OCI-LY1 (cell line): ENCODE measurements at regions not wholly inside any gene's neighbourhood (a gene's known extent, or its start where the extent isn't known, plus 50 kb on each side); places are given as distances from the start of the nearest gene placed in this dataset.

Source experiments
- H2AFZ ChIP-seq: fragments of 200-600 bp; sonication (generic), shearing (Covaris generic); 2 replicates; pipeline ENCODE4 v1.6.0; 2014; ENCODE audit warnings: antibody characterized with exemption, mild to moderate bottlenecking, low read length
- H3F3A ChIP-seq: fragments of 200-600 bp; sonication (generic), shearing (Covaris generic); 2 replicates; pipeline ENCODE4 v1.6.0; 2014; ENCODE audit warnings: mild to moderate bottlenecking, antibody characterized with exemption, low read length, moderate library complexity; ENCODE audit not compliant: insufficient read depth
- H3K27ac ChIP-seq: fragments of 200-600 bp; sonication (generic); 2 replicates; pipeline ENCODE4 v1.5.1; 2014; ENCODE audit warnings: low read length, mixed run types, mild to moderate bottlenecking, low read depth; ENCODE audit not compliant: poor library complexity, severe bottlenecking
- H3K27me3 ChIP-seq: fragments of 200-600 bp; sonication (generic); 2 replicates; pipeline ENCODE4 v1.6.0; 2014; ENCODE audit warnings: antibody characterized with exemption, mild to moderate bottlenecking, low read length, moderate library complexity; ENCODE audit not compliant: insufficient read depth
- H3K36me3 ChIP-seq: fragments of 200-600 bp; sonication (generic); 2 replicates; pipeline ENCODE4 v1.6.1; 2014; ENCODE audit warnings: mild to moderate bottlenecking, antibody characterized with exemption, low read length, moderate library complexity, mixed read lengths; ENCODE audit not compliant: insufficient read depth
- H3K4me1 ChIP-seq: fragments of 200-600 bp; sonication (generic); 2 replicates; pipeline ENCODE4 v1.5.1; 2014; ENCODE audit warnings: mild to moderate bottlenecking, low read length, moderate library complexity; ENCODE audit not compliant: insufficient read depth, severe bottlenecking
- H3K4me2 ChIP-seq: fragments of 200-600 bp; sonication (generic), shearing (Covaris generic); 2 replicates; pipeline ENCODE4 v1.6.1; 2014; ENCODE audit warnings: low read length
- H3K4me3 ChIP-seq: fragments of 200-600 bp; sonication (generic); 2 replicates; pipeline ENCODE4 v1.5.1; 2014; ENCODE audit warnings: low read length, low read depth, mild to moderate bottlenecking, mixed read lengths; ENCODE audit not compliant: poor library complexity, severe bottlenecking
- H3K79me2 ChIP-seq: fragments of 200-600 bp; shearing (Covaris generic); 2 replicates; pipeline ENCODE4 v1.6.1; 2016; ENCODE audit warnings: mixed run types, low read length, mixed read lengths; ENCODE audit not compliant: insufficient read depth
- H3K9ac ChIP-seq: fragments of 200-600 bp; sonication (generic), shearing (Covaris generic); 2 replicates; pipeline ENCODE4 v1.6.1; 2014; ENCODE audit warnings: mild to moderate bottlenecking, low read length, mixed read lengths
- H3K9me2 ChIP-seq: fragments of 200-600 bp; sonication (generic), shearing (Covaris generic); 2 replicates; pipeline ENCODE4 v1.6.1; 2014; ENCODE audit warnings: low read depth, mild to moderate bottlenecking, low read length, mixed read lengths
- H3K9me3 ChIP-seq: fragments of 200-600 bp; shearing (Covaris generic); 2 replicates; pipeline ENCODE4 v1.6.1; 2014; ENCODE audit warnings: low read length, mixed read lengths
- H4K20me1 ChIP-seq: fragments of 200-600 bp; sonication (generic), shearing (Covaris generic); 2 replicates; pipeline ENCODE4 v1.6.0; 2016; ENCODE audit warnings: mild to moderate bottlenecking, low read length; ENCODE audit not compliant: insufficient read depth
- CTCF ChIP-seq: fragments of 200-600 bp; sonication (generic), shearing (Covaris generic); IDR thresholded peaks from 2 replicates; pipeline ENCODE4 v1.5.1; 2017; ENCODE audit warnings: mild to moderate bottlenecking, antibody characterized with exemption, low read length, moderate library complexity, mixed read lengths
- EZH2 ChIP-seq: fragments of 200-600 bp; sonication (generic), shearing (Covaris generic); IDR thresholded peaks from 2 replicates; pipeline ENCODE4 v1.8.0; 2017; ENCODE audit warnings: borderline replicate concordance, mixed run types, mild to moderate bottlenecking, antibody characterized with exemption, low read length, moderate library complexity, mixed read lengths

- H3K27ac ChIP-seq, result no peak overlapping the region
- TF ChIP-seq CTCF, result no peak
- TF ChIP-seq EZH2, result no peak
- H4K20me1 ChIP-seq, result no peaks in the 10 kb centered on the region
- H3K36me3 ChIP-seq, result no peaks in the 10 kb centered on the region; the same call in 1 of the 2 replicates
- no peaks in the 10 kb centered on the region for H3K9me2 ChIP-seq
- no peak overlapping the region for H3K4me2 ChIP-seq
- no peaks in the 10 kb centered on the region for H3K9me3 ChIP-seq
- no peaks in the 10 kb centered on the region for H3K4me1 ChIP-seq
- peaks cover 6% of the 10 kb centered on the region; the same call in 1 of the 2 replicates for H3K27me3 ChIP-seq
- no peak overlapping the region for H3K9ac ChIP-seq
- H3K79me2 ChIP-seq, result no peaks in the 10 kb centered on the region
- no peak overlapping the region for H2AFZ ChIP-seq
- no peak overlapping the region for H3K4me3 ChIP-seq
- no peaks in the 10 kb centered on the region for H3F3A ChIP-seq
Measured at GRCh38 chr17:77757561-77757898, 201.0 kb upstream of the TNRC6C start.

- no peaks in the 10 kb centered on the region for H3K27me3 ChIP-seq
- no peak for TF ChIP-seq EZH2
- no peak for TF ChIP-seq CTCF
- H3K4me2 ChIP-seq, result no peak overlapping the region
- H4K20me1 ChIP-seq, result no peaks in the 10 kb centered on the region
- no peaks in the 10 kb centered on the region for H3F3A ChIP-seq
- H3K27ac ChIP-seq, result no peak overlapping the region
- H3K9me2 ChIP-seq, result no peaks in the 10 kb centered on the region
- H2AFZ ChIP-seq, result no peak overlapping the region
- H3K9ac ChIP-seq, result no peak overlapping the region
- H3K4me3 ChIP-seq, result no peak overlapping the region
- no peaks in the 10 kb centered on the region for H3K36me3 ChIP-seq
- no peaks in the 10 kb centered on the region for H3K4me1 ChIP-seq
- no peaks in the 10 kb centered on the region for H3K9me3 ChIP-seq
- no peaks in the 10 kb centered on the region for H3K79me2 ChIP-seq
Measured at GRCh38 chr17:77763023-77763422, 195.5 kb upstream of the TNRC6C start.

GRCh38 chr17:77763575-77763974, 194.9 kb upstream of the TNRC6C start:
- no peaks in the 10 kb centered on the region for H3K79me2 ChIP-seq
- H3K9me2 ChIP-seq, result no peaks in the 10 kb centered on the region
- no peak overlapping the region for H3K4me2 ChIP-seq
- TF ChIP-seq EZH2 (no peak), CTCF (no peak)
- H3K9me3 ChIP-seq, result no peaks in the 10 kb centered on the region
- H4K20me1 ChIP-seq, result no peaks in the 10 kb centered on the region
- no peaks in the 10 kb centered on the region for H3K36me3 ChIP-seq
- H3K4me3 ChIP-seq, result no peak overlapping the region
- no peak overlapping the region for H3K27ac ChIP-seq
- no peaks in the 10 kb centered on the region for H3F3A ChIP-seq
- H3K9ac ChIP-seq, result no peak overlapping the region
- H3K27me3 ChIP-seq, result no peaks in the 10 kb centered on the region
- no peak overlapping the region for H2AFZ ChIP-seq
- H3K4me1 ChIP-seq, result no peaks in the 10 kb centered on the region
